Amniotic epithelial cell (primary cell): ENCODE measurements at regions not wholly inside any gene's neighbourhood (a gene's known extent, or its start where the extent isn't known, plus 50 kb on each side); places are given as distances from the start of the nearest gene placed in this dataset.
"Not testable (repeated sequence)": the region's sequence is repeated elsewhere in the genome, so short reads cannot be mapped to it uniquely, and the experiment has no call there.

Source experiments
- DNase-seq: peaks from one replicate; pipeline ENCODE4 v3.0.0-alpha.2; 2010; ENCODE audit warnings: low read depth

DNA sequence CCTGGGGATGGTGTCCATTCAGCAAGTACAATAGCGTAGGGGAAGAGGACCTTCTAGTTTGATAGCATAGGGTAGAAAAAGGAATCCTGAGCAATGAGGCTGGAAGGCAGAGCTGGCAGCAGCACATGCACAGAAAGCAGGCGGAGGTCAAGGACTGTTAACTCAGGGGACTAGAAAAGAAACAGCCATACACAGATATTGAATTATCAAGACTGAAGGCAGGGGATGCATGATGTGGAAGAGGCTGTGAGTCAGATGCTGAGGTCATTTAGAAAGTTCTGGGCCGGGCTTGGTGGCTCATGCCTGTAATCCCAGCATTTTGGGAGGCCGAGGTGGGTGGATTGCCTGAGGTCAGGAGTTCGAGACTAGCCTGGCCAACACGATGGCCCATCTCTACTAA, 65.6 kb downstream of the OPTC start:
- DNase-seq: peak; percentile 80

DNA sequence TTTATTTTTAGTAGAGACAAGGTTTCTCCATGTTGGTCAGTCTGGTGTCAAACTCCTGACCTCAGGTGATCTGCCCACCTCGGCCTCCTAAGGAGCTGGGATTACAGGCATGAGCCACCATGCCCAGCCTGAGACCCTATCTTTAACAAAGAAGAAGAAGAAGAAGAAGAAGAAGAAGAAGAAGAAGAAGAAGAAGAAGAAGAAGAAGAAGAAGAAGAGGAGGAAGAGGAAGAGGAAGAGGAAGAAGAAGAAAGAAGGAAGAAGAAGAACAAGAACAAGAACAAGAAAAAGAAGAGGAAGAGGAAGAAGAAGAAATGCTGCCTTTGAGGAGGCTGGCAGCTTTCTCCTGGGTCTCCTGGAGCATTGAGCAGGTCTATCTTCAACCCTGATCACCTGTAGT, 64.9 kb upstream of the ATP2B4 start:
- DNase-seq: not testable (repeated sequence)

GRCh38 chr1:203563291-203563690, 63.3 kb upstream of the ATP2B4 start:
- DNase-seq: peak; percentile 80

GRCh38 chr1:203564024-203564423, 62.6 kb upstream of the ATP2B4 start:
- DNase-seq: peak; percentile 76

- no peak for DNase-seq
Observed at GRCh38 chr1:203565049-203565448, 61.6 kb upstream of the ATP2B4 start.

DNA sequence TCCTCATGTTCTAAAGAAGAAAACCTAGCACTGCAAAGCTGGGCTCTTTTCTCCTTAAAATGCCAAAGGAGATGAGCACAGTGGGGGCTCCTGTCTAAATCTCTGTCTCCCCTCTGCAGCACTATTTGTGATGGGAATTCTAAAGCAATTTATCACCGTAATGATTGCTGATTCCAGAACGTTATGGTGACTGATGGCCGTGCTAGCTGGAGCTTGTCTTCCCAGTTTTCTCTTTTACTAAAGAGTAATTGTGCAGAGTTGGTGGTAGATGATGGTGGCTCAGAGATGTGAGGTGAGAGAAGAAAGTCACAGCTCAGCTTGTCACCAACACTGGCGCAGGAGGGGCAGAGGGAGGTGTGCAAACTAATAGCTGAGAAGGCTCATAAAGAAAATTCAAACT, 60.7 kb upstream of the ATP2B4 start:
- no peak for DNase-seq

GRCh38 chr1:203566966-203567365, 59.7 kb upstream of the ATP2B4 start:
- not testable (repeated sequence) for DNase-seq

DNA sequence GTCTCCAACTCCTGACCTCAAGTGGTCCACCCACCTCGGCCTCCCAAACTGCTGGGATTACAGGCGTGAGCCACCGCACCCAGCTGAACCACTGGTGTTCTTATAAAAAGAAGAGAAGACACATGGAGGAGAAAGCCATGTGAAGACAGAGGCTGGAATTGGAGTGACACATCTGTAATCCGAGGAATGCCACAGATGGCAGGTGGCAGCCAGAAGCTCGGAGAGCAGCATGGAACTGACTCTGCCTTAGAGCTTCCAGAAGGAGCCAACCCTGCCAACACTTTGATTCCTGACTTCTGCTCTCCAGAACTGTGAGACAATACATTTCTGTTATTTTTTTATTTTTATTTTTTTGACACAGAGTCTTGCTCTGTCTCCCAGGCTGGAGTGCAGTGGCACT, 59.0 kb upstream of the ATP2B4 start:
- no peak for DNase-seq

- DNase-seq: no peak
Observed at GRCh38 chr1:203569490-203570318, 56.9 kb upstream of the ATP2B4 start.

DNA sequence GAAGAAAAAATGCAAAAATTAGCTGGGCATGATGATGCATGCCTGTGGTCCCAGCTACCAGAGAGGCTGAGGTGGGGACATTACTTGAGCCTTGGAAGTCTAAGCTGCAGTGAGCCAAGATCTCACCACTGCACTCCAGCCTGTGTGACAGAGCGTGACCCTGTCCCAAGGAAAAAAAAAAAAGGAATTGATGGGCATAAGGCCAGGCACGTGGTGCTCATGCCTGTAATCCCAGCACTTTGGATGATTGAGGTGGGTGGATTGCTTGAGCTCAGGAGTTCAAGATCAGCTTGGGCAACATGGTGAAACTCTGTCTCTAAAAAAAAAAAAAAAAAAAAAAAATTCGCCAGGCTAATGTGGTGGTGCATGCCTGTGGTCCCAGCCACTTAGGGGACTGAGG, 55.8 kb upstream of the ATP2B4 start:
- DNase-seq: no peak

GRCh38 chr1:203571661-203572060, 55.0 kb upstream of the ATP2B4 start:
- peak; percentile 74 for DNase-seq

DNA sequence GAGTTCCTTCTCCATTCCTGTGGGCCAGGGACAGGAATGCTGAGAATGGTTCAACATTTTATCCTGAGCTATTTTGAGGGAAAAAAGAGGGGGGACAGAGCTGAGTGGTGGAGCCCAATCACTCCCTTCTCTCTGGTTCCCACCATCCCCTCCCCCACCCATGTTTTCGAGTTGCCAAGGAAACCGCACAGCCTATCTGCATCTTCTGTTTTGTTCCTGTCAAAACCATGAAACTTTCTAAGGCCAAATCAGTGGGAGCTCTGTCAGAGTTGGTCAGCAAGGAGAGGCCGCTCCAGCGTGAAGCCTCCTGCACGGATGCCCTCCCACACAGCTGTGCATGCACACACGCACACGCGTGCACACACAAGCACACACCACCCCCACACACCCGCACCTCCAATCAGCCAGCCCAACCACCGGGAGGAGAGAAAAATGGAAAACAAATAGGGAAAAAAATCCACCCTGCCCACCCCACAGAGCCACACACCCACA, 54.5 kb upstream of the ATP2B4 start:
- DNase-seq: peak; percentile 92

DNA sequence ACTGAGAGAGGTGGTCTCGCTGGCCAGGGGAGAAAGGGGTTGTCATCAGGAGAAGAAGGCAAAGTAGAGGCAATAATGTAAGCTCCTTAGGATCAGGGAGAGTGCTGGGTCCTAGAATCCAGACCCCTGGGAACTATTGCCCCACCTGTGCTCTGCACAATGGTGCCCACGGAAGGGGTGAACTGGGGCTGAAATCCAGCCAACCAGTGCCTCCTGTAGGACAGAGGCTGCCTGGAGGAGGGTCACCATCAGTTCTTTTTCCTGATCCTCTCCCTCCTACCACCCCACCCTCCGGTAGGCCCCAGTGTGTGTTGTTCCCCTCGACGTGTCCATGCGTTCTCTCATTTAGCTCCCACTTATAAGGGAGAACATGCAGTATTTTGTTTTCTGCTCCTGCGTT, 52.9 kb upstream of the ATP2B4 start:
- no peak for DNase-seq
